NOMO-1 (cell line): ENCODE measurements at regions not wholly inside any gene's neighbourhood (a gene's known extent, or its start where the extent isn't known, plus 50 kb on each side); places are given as distances from the start of the nearest gene placed in this dataset.

Source experiments
- DNase-seq, 2 experiments: peaks; one replicate each; lab custom pipeline; 2025; ENCODE audit not compliant: unreplicated experiment in 2 of 2; lab: John Stamatoyannopoulos, UW

- DNase-seq, result no peak
Measured at GRCh38 chr13:74622284-74622683, 488.1 kb upstream of the KLF12 start.

GRCh38 chr13:74620711-74621110 is 486.5 kb upstream of the KLF12 start:
- DNase-seq, result no peak

- no peak for DNase-seq
Measured at GRCh38 chr13:74620308-74620707, 486.1 kb upstream of the KLF12 start.

- no peak for DNase-seq
Measured at GRCh38 chr13:74597526-74597925, 463.3 kb upstream of the KLF12 start.

GRCh38 chr13:74596691-74597090 is 462.5 kb upstream of the KLF12 start:
- no peak for DNase-seq

GRCh38 chr13:74593688-74594087 is 459.5 kb upstream of the KLF12 start:
- DNase-seq, result no peak

GRCh38 chr13:74586847-74587246 is 452.6 kb upstream of the KLF12 start:
- DNase-seq, result no peak

- DNase-seq, result no peak
Measured at GRCh38 chr13:74576420-74576819, 442.2 kb upstream of the KLF12 start.

GRCh38 chr13:74575729-74576125 is 441.5 kb upstream of the KLF12 start:
- DNase-seq, result no peak

- DNase-seq, result no peak
Measured at GRCh38 chr13:74574964-74575728, 440.9 kb upstream of the KLF12 start.

GRCh38 chr13:74573654-74574053 is 439.4 kb upstream of the KLF12 start:
- no peak for DNase-seq

GRCh38 chr13:74571811-74572210 is 437.6 kb upstream of the KLF12 start:
- DNase-seq, result no peak

GRCh38 chr13:74570834-74571233 is 436.6 kb upstream of the KLF12 start:
- no peak for DNase-seq

- DNase-seq, result no peak
Measured at GRCh38 chr13:74570046-74570445, 435.8 kb upstream of the KLF12 start.

GRCh38 chr13:74569251-74569650 is 435.0 kb upstream of the KLF12 start:
- DNase-seq, result no peak

GRCh38 chr13:74567485-74567884 is 433.3 kb upstream of the KLF12 start:
- DNase-seq, result no peak

- DNase-seq, result no peak
Measured at GRCh38 chr13:74562381-74562780, 428.2 kb upstream of the KLF12 start.

- DNase-seq, result no peak
Measured at GRCh38 chr13:74561155-74561554, 427.0 kb upstream of the KLF12 start.

- no peak for DNase-seq
Measured at GRCh38 chr13:74560325-74560724, 426.1 kb upstream of the KLF12 start.

GRCh38 chr13:74557870-74558269 is 423.7 kb upstream of the KLF12 start:
- DNase-seq, result no peak

GRCh38 chr13:74555651-74556420 is 421.6 kb upstream of the KLF12 start:
- DNase-seq, result no peak

- no peak for DNase-seq
Measured at GRCh38 chr13:74555276-74555625, 421.0 kb upstream of the KLF12 start.
